Common myeloid progenitor, CD34-positive (primary cell): ENCODE measurements at regions not wholly inside any gene's neighbourhood (a gene's known extent, or its start where the extent isn't known, plus 50 kb on each side); places are given as distances from the start of the nearest gene placed in this dataset.

ENCODE experiments used
- CTCF ChIA-PET: fragments of 350-600 bp; sonication (Branson Sonifier 250); formaldehyde crosslinking; loops from one replicate; lab custom pipeline; 2021; ENCODE audit warnings: antibody characterized with exemption; lab: Charles Lee
- POLR2A ChIA-PET: fragments of 350-600 bp; sonication (Branson Sonifier 250); formaldehyde crosslinking; loops from one replicate; lab custom pipeline; 2021; ENCODE audit warnings: antibody characterized with exemption; lab: Charles Lee
- DNase-seq, 3 donors: peaks; one replicate each; pipeline versions ENCODE4 v3.0.0 to v3.0.0-alpha.2; 2013
- H3K27ac ChIP-seq, 2 experiments: 1 replicate in 1 of 2; 2 replicates in 1 of 2; pipeline ENCODE4 v1.7.0; 2013; ENCODE audit warnings: inconsistent platforms in 2 of 2, low read length in 2 of 2, mild to moderate bottlenecking in 2 of 2, low read depth in 1 of 2, moderate library complexity in 1 of 2; ENCODE audit not compliant: severe bottlenecking in 2 of 2, insufficient read depth in 1 of 2, poor library complexity in 1 of 2
- H3K27me3 ChIP-seq, 5 experiments: replicated peaks in 2 of 5; 1 replicate in 3 of 5; 2 replicates in 2 of 5; pipeline versions ENCODE4 v1.6.1 to v1.7.0; 2013; ENCODE audit warnings: low read length in 4 of 5, mild to moderate bottlenecking in 2 of 5, moderate library complexity in 2 of 5, inconsistent platforms in 1 of 5; ENCODE audit not compliant: insufficient read depth in 5 of 5, control insufficient read depth in 4 of 5
- H3K36me3 ChIP-seq, 4 experiments: 1 replicate in 2 of 4; 2 replicates in 2 of 4; pipeline versions ENCODE4 v1.6.1 to v1.7.0; 2013; ENCODE audit warnings: low read length in 3 of 4, control low read depth in 1 of 4, mild to moderate bottlenecking in 1 of 4; ENCODE audit not compliant: control insufficient read depth in 4 of 4, insufficient read depth in 4 of 4
- H3K4me1 ChIP-seq, 4 experiments: 1 replicate in 3 of 4; 2 replicates in 1 of 4; pipeline versions ENCODE4 v1.6.1 to v1.7.1; 2013; ENCODE audit warnings: low read length in 3 of 4, mild to moderate bottlenecking in 3 of 4, control low read depth in 1 of 4, inconsistent platforms in 1 of 4, moderate library complexity in 1 of 4; ENCODE audit not compliant: control insufficient read depth in 4 of 4, insufficient read depth in 4 of 4; ENCODE audit errors: control extremely low read depth in 1 of 4
- H3K4me3 ChIP-seq, 7 experiments: 1 replicate in 4 of 7; 2 replicates in 3 of 7; pipeline versions ENCODE4 v1.5.1 to v1.7.0; 2013; ENCODE audit warnings: mild to moderate bottlenecking in 7 of 7, low read length in 6 of 7, moderate library complexity in 6 of 7, inconsistent platforms in 2 of 7, low read depth in 2 of 7, control low read depth in 1 of 7; ENCODE audit not compliant: insufficient read depth in 4 of 7, control insufficient read depth in 1 of 7; ENCODE audit errors: extremely low read depth in 1 of 7
- H3K9me3 ChIP-seq, 5 experiments: 1 replicate in 4 of 5; 2 replicates in 1 of 5; pipeline versions ENCODE4 v1.6.1 to v1.7.1; 2013; ENCODE audit warnings: low read length in 4 of 5, mild to moderate bottlenecking in 2 of 5, inconsistent platforms in 1 of 5, low read depth in 1 of 5, moderate library complexity in 1 of 5; ENCODE audit not compliant: control insufficient read depth in 4 of 5, insufficient read depth in 2 of 5; ENCODE audit errors: control extremely low read depth in 1 of 5
- WGBS: methylation state at CpG from one replicate; pipeline ENCODE4 v1.1.5; 2013; ENCODE audit not compliant: insufficient coverage; 5-methylcytosine and 5-hydroxymethylcytosine counted together

DNA sequence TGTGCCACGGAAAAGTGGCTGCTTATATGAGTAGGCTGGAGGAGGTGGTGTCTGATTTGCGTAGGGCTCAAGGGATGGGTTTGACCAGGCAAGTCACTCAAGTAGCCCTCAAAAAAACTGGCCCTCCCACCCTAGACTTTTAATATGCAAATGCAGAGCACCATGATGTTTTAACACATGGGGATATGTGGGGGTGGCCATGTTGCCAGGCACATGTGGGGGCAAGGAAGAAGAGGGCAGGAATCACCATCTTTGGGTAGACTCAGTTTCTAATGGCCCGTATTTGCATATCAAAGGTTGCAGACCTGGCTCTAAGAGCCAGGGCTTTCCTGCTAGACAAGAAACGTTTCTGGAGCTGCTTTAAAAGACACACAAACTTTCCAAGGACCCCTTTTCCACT is 307.2 kb upstream of the NDN start:
- H3K27me3 ChIP-seq = no peaks in the 10 kb centered on the region
- H3K27ac ChIP-seq = no peak overlapping the region
- ChIA-PET CTCF (no interaction called here), POLR2A (no interaction called here)
- H3K4me1 ChIP-seq = no peaks in the 10 kb centered on the region
- WGBS = 75% methylated on average over 4 of the region's 4 CpGs
- H3K36me3 ChIP-seq = no peaks in the 10 kb centered on the region
- peaks cover 0 to 9% (median 3%) of the 10 kb centered on the region in 5 experiments for H3K9me3 ChIP-seq
- DNase-seq = no peak
- no peak overlapping the region for H3K4me3 ChIP-seq

DNA sequence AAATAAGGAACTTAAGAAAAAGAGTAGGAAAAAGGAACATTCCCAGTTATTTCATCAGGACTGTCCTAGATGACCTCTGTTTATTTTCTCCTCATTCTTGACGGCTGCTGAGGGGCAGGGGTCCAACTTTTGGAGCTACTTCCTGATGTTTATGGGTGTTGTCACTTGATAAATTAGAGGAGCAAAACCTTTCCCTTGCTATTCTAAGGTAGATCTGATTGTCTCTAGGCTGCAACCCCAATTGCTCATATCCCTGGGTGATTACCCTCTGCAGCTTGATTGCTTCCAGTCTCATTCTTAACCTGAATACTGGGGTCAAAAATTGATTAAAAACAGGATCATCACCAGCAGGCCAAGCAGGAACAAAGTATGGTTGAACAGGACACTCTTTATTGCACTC is 311.0 kb upstream of the NDN start:
- H3K4me1 ChIP-seq = no peaks in the 10 kb centered on the region
- 33% methylated on average over 1 of the region's 1 CpG for WGBS
- POLR2A ChIA-PET = no interaction called here
- CTCF ChIA-PET = no interaction called here
- H3K9me3 ChIP-seq = peaks cover 0 to 8% (median 6%) of the 10 kb centered on the region in 5 experiments
- no peak for DNase-seq
- H3K27ac ChIP-seq = no peak overlapping the region
- H3K4me3 ChIP-seq = no peak overlapping the region
- no peaks in the 10 kb centered on the region for H3K27me3 ChIP-seq
- no peaks in the 10 kb centered on the region for H3K36me3 ChIP-seq

DNA sequence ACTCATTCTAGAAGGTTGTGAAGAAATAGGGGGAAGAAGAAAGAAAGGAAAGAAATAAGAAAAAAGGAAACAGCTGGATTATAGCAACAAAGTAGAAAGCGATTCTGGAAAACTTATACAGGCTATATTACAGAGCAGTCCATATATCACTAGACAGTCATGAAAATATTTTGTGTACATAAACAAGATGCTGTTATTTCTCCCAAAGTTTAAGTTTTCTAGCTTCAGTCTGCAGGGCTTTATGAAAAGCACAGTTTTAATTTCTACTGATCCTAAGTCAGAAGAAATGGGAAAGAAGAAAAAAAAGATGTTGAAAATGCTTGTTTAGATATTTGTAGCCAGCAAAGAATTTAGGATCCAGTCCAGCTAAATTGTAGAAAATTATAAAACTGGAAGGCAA is 321.4 kb upstream of the NDN start:
- H3K4me1 ChIP-seq = no peaks in the 10 kb centered on the region
- peaks cover 0 to 2% (median 0%) of the 10 kb centered on the region in 5 experiments for H3K9me3 ChIP-seq
- no peak overlapping the region for H3K4me3 ChIP-seq
- ChIA-PET POLR2A (no interaction called here), CTCF (no interaction called here)
- no peak for DNase-seq
- no peaks in the 10 kb centered on the region for H3K27me3 ChIP-seq
- H3K36me3 ChIP-seq = no peaks in the 10 kb centered on the region
- WGBS = no CpG with 5 or more reads among the region's 1 CpG
- no peak overlapping the region for H3K27ac ChIP-seq

DNA sequence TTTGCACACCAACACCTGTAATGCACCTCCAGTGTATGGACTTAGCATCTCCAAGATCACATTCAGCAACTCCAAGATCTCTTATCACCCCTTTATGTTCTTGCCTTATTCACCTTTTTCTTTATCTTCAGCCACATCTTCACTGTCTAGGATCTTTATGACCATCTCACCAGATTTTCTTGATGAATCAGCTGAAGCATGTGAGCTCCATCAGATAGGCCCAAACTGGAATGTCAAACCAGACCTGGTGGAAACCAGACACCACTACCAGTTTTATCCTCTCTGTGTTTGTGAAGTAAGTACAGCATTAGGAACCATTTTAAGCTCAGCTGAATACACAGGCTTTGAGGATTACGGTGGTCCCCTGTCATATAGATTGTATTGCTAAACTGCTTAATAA is 330.4 kb upstream of the NDN start:
- WGBS = no CpG with 5 or more reads among the region's 1 CpG
- Histone ChIP-seq H3K9me3 (no peaks in the 10 kb centered on the region), H3K4me3 (no peak overlapping the region), H3K4me1 (no peaks in the 10 kb centered on the region), H3K27ac (no peak overlapping the region), H3K36me3 (no peaks in the 10 kb centered on the region), H3K27me3 (no peaks in the 10 kb centered on the region)
- DNase-seq = no peak
- ChIA-PET POLR2A (no interaction called here), CTCF (no interaction called here)

DNA sequence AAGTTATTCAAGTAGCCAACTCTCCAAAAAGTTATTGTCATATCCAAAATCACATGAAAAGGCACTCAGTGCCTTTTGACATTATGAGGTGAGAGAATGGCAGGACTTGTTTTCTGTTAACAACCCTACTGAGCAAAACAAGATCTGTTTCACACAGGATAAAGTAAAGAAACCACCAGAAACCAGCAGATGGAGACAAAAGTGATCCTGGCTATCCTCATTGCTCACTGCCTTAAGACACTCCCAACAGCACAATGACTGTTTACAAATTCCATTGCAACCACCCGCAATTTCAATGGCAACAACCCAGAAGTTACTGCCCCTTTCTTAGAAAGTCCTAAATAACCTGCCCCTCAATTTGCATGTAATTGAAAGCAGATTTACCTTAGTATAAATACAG is 352.6 kb upstream of the NDN start:
- no peaks in the 10 kb centered on the region for H3K4me1 ChIP-seq
- H3K9me3 ChIP-seq = peaks cover 0 to 5% (median 1%) of the 10 kb centered on the region in 5 experiments
- ChIA-PET POLR2A (no interaction called here), CTCF (no interaction called here)
- 25% methylated on average over 1 of the region's 1 CpG for WGBS
- no peak overlapping the region for H3K4me3 ChIP-seq
- H3K36me3 ChIP-seq = no peaks in the 10 kb centered on the region
- no peaks in the 10 kb centered on the region for H3K27me3 ChIP-seq
- no peak overlapping the region for H3K27ac ChIP-seq
- no peak for DNase-seq

DNA sequence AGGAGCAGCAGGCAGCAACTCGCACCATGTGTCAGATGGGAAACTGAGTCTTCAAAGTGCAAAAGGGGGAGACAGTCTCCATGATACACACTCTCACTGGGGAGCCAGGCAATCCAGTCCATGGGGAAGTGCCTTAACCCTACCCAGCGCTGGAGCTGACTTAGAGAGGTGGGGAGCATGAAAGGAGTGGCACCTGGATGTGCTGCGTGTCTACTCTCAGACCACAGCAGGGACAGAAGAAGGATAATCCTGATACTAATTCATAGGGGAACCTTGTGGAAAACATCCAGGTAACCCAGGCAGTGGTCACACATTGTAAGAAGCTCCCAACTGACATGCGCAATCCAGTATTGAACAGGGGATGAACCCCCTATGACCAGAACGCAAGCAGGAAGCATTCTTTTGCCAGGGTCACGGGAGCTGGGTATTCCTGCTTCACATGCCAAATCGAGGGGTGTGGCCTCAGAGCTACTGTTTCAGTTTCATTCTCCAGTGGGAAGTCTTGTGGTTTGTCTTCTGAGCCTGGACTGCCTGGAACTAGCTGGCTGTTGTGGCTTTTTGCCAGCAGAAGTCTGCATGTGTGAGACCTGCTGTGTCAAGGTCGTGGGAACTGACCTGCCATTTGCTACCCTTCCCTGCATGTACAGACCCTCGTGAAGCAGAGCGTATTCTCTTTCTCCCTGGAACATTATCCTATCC is 367.6 kb upstream of the NDN start:
- WGBS = 78% methylated on average over 9 of the region's 10 CpGs
- no peaks in the 10 kb centered on the region for H3K27me3 ChIP-seq
- DNase-seq = no peak
- peaks cover 0 to 3% (median 0%) of the 10 kb centered on the region in 5 experiments for H3K9me3 ChIP-seq
- no peaks in the 10 kb centered on the region for H3K36me3 ChIP-seq
- ChIA-PET CTCF (no interaction called here), POLR2A (no interaction called here)
- H3K27ac ChIP-seq = no peak overlapping the region
- H3K4me1 ChIP-seq = no peaks in the 10 kb centered on the region
- no peak overlapping the region for H3K4me3 ChIP-seq

DNA sequence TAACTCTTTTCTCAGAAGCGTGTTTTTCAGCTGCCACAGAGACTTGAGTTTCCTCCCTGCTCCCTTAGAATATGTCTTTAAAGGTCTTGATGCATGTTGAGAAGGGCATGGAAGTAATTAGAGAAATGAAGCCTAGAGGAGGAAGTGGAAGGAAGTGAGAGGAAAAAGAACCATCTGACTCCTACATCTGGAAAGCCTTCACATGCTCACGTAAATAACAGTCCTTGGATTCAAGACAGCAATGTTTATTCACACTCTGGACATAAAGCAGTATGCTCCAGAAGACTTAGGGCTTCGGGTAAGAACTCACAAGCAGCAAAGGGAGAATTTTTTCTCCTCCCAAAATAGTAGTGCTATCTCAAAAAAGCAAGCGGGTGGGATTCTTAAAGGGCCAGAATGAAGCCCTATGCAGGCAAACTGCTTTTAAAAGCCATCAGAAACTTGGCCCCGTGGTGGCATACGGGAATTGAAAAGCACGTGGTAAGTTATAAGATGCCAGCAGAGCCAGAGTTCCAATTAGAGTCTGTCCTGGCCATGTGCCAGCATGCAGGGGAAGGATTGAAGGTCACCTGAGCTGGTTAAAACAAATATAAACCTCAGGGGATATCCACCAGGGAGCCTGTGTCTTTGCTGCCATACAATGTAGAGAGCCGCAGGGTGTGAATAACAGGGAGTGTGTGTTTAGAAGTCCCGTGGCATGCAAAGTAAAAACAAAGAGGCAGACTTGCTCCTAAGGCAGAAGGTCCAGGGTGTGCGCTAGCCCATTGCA is 380.8 kb upstream of the NDN start:
- no peak overlapping the region for H3K27ac ChIP-seq
- WGBS = 76% methylated on average over 10 of the region's 10 CpGs

More for the DNA sequence above, 380.8 kb upstream of the NDN start:
- no peaks in the 10 kb centered on the region for H3K36me3 ChIP-seq
- H3K4me3 ChIP-seq = no peak overlapping the region
- no peak for DNase-seq
- ChIA-PET POLR2A (no interaction called here), CTCF (no interaction called here)
- H3K9me3 ChIP-seq = peaks cover 0 to 9% (median 3%) of the 10 kb centered on the region in 5 experiments
- H3K27me3 ChIP-seq = no peaks in the 10 kb centered on the region
- no peaks in the 10 kb centered on the region for H3K4me1 ChIP-seq
